K562 (cell line): ENCODE measurements at regions not wholly inside any gene's neighbourhood (a gene's known extent, or its start where the extent isn't known, plus 50 kb on each side); places are given as distances from the start of the nearest gene placed in this dataset.

Experiments used
- CAMTA2 ChIP-seq: fragments of 250-450 bp; sonication (Bioruptor Pico); conservative IDR thresholded peaks from 2 replicates; pipeline ENCODE4 v1.5.1; 2022
- CGGBP1 ChIP-seq: fragments of 250-450 bp; sonication (Bioruptor Pico); IDR thresholded peaks from 2 replicates; pipeline ENCODE4 v1.9.0; 2021; ENCODE audit warnings: mild to moderate bottlenecking
- ETS1 ChIP-seq: conservative IDR thresholded peaks from 2 replicates; pipeline ENCODE4 v1.6.1; 2011; ENCODE audit warnings: low read depth, mild to moderate bottlenecking, low read length; ENCODE audit not compliant: control insufficient read depth
- HINFP ChIP-seq: fragments of 450-650 bp; conservative IDR thresholded peaks from 2 replicates; pipeline ENCODE4 v1.6.1; 2016; ENCODE audit warnings: missing genetic modification characterization, low read depth, mild to moderate bottlenecking, control low read depth, missing compliant biosample characterization
- JUN ChIP-seq, 2 experiments: sonication (generic) in 1 of 2; formaldehyde crosslinking in 1 of 2; IDR thresholded peaks; 2 replicates each; pipeline versions ENCODE4 v1.6.1 to v1.8.0; 2012 to 2022; ENCODE audit warnings: borderline replicate concordance in 2 of 2, mild to moderate bottlenecking in 2 of 2, improper control_type of control experiment in 1 of 2, low read depth in 1 of 2, low read length in 1 of 2, missing genetic modification reagents in 1 of 2
- MECOM ChIP-seq: fragments of 250-450 bp; sonication (Bioruptor Pico); IDR thresholded peaks from 2 replicates; pipeline ENCODE4 v1.8.0; 2022; ENCODE audit warnings: inconsistent platforms
- MEIS2 ChIP-seq: fragments of 450-650 bp; IDR thresholded peaks from 2 replicates; pipeline ENCODE4 v1.6.1; 2014; ENCODE audit warnings: mild to moderate bottlenecking; ENCODE audit not compliant: partially characterized antibody
- NCOA2 ChIP-seq, 2 experiments: fragments of 450-650 bp; IDR thresholded peaks; 2 replicates each; pipeline ENCODE4 v1.6.1; 2018; ENCODE audit warnings: mild to moderate bottlenecking in 2 of 2, moderate library complexity in 1 of 2; ENCODE audit not compliant: partially characterized antibody in 2 of 2
- NFE2 ChIP-seq: IDR thresholded peaks from 2 replicates; pipeline ENCODE4 v1.6.1; 2014; ENCODE audit warnings: antibody characterized with exemption, low read depth
- NFIX ChIP-seq: fragments of 250-450 bp; sonication (Bioruptor Pico); IDR thresholded peaks from 2 replicates; pipeline ENCODE4 v1.4.0; 2020; ENCODE audit warnings: low read depth, mild to moderate bottlenecking, moderate library complexity
- PPARD ChIP-seq: fragments of 250-450 bp; sonication (Bioruptor Pico); IDR thresholded peaks from 2 replicates; pipeline ENCODE4 v1.8.0; 2022; ENCODE audit warnings: inconsistent platforms, mild to moderate bottlenecking, moderate library complexity
- PRMT5 ChIP-seq: sonication (generic); formaldehyde crosslinking; IDR thresholded peaks from 2 replicates; pipeline ENCODE4 v1.5.0; 2020; ENCODE audit warnings: missing genetic modification reagents
- RBM39 ChIP-seq: fragments of 200-400 bp; formaldehyde crosslinking; optimal IDR thresholded peaks from 2 replicates; pipeline ENCODE3; 2018; ENCODE audit warnings: low read depth, low read length
- RNF2 ChIP-seq: sonication (generic); IDR thresholded peaks from 2 replicates; pipeline ENCODE4 v1.6.1; 2016
- UBTF ChIP-seq, 2 experiments: IDR thresholded peaks; 2 replicates each; pipeline ENCODE4 v1.6.1; 2012; ENCODE audit warnings: improper control_type of control experiment in 2 of 2, low read depth in 2 of 2, low read length in 2 of 2, borderline replicate concordance in 1 of 2
- ZBTB2 ChIP-seq: fragments of 450-650 bp; IDR thresholded peaks from 2 replicates; pipeline ENCODE4 v1.6.1; 2016; ENCODE audit warnings: antibody characterized with exemption
- ZBTB7A ChIP-seq: IDR thresholded peaks from 2 replicates; pipeline ENCODE4 v1.6.1; 2011; ENCODE audit warnings: low read depth, mild to moderate bottlenecking, low read length, moderate library complexity, borderline replicate concordance; ENCODE audit not compliant: control insufficient read depth
- ZNF668 ChIP-seq: fragments of 250-450 bp; sonication (Bioruptor Pico); IDR thresholded peaks from 2 replicates; pipeline ENCODE4 v1.8.0; 2022; ENCODE audit warnings: mild to moderate bottlenecking, inconsistent platforms
- ZNF695 ChIP-seq: fragments of 450-650 bp; formaldehyde crosslinking; IDR thresholded peaks from 2 replicates; pipeline ENCODE4 v1.4.0; 2020; ENCODE audit warnings: mild to moderate bottlenecking, moderate library complexity
- TF ChIP-seq, protein P1 (sequence below): sonication (generic); formaldehyde crosslinking; IDR thresholded peaks from 2 replicates; pipeline ENCODE4 v1.8.1; 2023; ENCODE audit warnings: mild to moderate bottlenecking, missing genetic modification reagents

GRCh38 chr5:5598547-5599113, 176.2 kb downstream of the ICE1 start (continued):
- TF ChIP-seq CGGBP1 (no peak), ZBTB7A (no peak), PRMT5 (CRISPR knock-in tag) (no peak), ZNF668 (no peak), MEIS2 (peak; percentile 93), ZBTB2 (no peak), NFIX (CRISPR knock-in tag) (no peak), MECOM (CRISPR knock-in tag) (no peak), UBTF (IDR thresholded peaks at IDR 0.05; ENCODE audit: borderline replicate concordance in 1 of 2, low read depth in 2 of 2, low read length in 2 of 2) (no peak), NCOA2 (IDR thresholded peaks at IDR 0.05; ENCODE audit: partially characterized antibody in 2 of 2) (no peak), ZNF695 (CRISPR knock-in tag) (no peak), NFE2 (0 out of 2 replicates have a peak, but pooled peaks have one; percentile 18), RBM39 (no peak), CAMTA2 (no peak), PPARD (CRISPR knock-in tag) (no peak), ETS1 (no peak), RNF2 (peak; percentile 68; the same call in 1 of the 2 replicates), JUN (IDR thresholded peaks at IDR 0.05; ENCODE audit: borderline replicate concordance, low read depth, low read length) (peak; percentile 95), JUN (CRISPR knock-in tag; IDR thresholded peaks at IDR 0.05; ENCODE audit: borderline replicate concordance) (no peak), HINFP (no peak)
- TF ChIP-seq, protein P1, sequence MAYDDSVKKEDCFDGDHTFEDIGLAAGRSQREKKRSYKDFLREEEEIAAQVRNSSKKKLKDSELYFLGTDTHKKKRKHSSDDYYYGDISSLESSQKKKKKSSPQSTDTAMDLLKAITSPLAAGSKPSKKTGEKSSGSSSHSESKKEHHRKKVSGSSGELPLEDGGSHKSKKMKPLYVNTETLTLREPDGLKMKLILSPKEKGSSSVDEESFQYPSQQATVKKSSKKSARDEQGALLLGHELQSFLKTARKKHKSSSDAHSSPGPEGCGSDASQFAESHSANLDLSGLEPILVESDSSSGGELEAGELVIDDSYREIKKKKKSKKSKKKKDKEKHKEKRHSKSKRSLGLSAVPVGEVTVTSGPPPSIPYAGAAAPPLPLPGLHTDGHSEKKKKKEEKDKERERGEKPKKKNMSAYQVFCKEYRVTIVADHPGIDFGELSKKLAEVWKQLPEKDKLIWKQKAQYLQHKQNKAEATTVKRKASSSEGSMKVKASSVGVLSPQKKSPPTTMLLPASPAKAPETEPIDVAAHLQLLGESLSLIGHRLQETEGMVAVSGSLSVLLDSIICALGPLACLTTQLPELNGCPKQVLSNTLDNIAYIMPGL = no peak
